ENCODE measurements at regions not wholly inside any gene's neighbourhood (a gene's known extent, or its start where the extent isn't known, plus 50 kb on each side); places are given as distances from the start of the nearest gene placed in this dataset.

GRCh38 chr1:81109038-81109437, 691.7 kb upstream of the ADGRL2 start:
- Mint-ChIP-seq H3K36me3 (ENCODE audit: insufficient read depth) (no peaks in the 10 kb centered on the region), H3K27ac (no peak overlapping the region), H3K9me3 (ENCODE audit: low read depth) (peaks cover 11% of the 10 kb centered on the region), H3K4me3 (ENCODE audit: low read depth) (no peak overlapping the region), H3K4me1 (ENCODE audit: low read depth) (no peaks in the 10 kb centered on the region), H3K27me3 (no peaks in the 10 kb centered on the region)
- DNase-seq (ENCODE audit: low spot score, unreplicated experiment), result no peak
- TF ChIP-seq CTCF (IDR thresholded peaks at IDR 0.05; ENCODE audit: unreplicated experiment), result no peak

GRCh38 chr1:81097860-81098259, 702.9 kb upstream of the ADGRL2 start:
- Mint-ChIP-seq H3K27me3 (no peaks in the 10 kb centered on the region), H3K27ac (no peak overlapping the region), H3K4me1 (ENCODE audit: low read depth) (no peaks in the 10 kb centered on the region), H3K9me3 (ENCODE audit: low read depth) (peaks cover 10% of the 10 kb centered on the region), H3K4me3 (ENCODE audit: low read depth) (no peak overlapping the region), H3K36me3 (ENCODE audit: insufficient read depth) (no peaks in the 10 kb centered on the region)
- TF ChIP-seq CTCF (IDR thresholded peaks at IDR 0.05; ENCODE audit: unreplicated experiment), result no peak
- no peak for DNase-seq (ENCODE audit: low spot score, unreplicated experiment)

- Mint-ChIP-seq H3K4me3 (ENCODE audit: low read depth) (no peak overlapping the region), H3K9me3 (ENCODE audit: low read depth) (peaks cover 3% of the 10 kb centered on the region), H3K27me3 (no peaks in the 10 kb centered on the region), H3K36me3 (ENCODE audit: insufficient read depth) (no peaks in the 10 kb centered on the region), H3K4me1 (ENCODE audit: low read depth) (peaks cover 10% of the 10 kb centered on the region), H3K27ac (no peak overlapping the region)
- DNase-seq (ENCODE audit: low spot score, unreplicated experiment), result no peak
- TF ChIP-seq CTCF (IDR thresholded peaks at IDR 0.05; ENCODE audit: unreplicated experiment), result no peak
Observed at GRCh38 chr1:81073580-81073979, 727.2 kb upstream of the ADGRL2 start.

GRCh38 chr1:81071969-81072753, 728.6 kb upstream of the ADGRL2 start:
- H3K27ac Mint-ChIP-seq, result no peak overlapping the region
- H3K27me3 Mint-ChIP-seq, result no peaks in the 10 kb centered on the region
- H3K36me3 Mint-ChIP-seq (ENCODE audit: insufficient read depth), result no peaks in the 10 kb centered on the region
- no peak for DNase-seq (ENCODE audit: low spot score, unreplicated experiment)
- peaks cover 10% of the 10 kb centered on the region for H3K4me1 Mint-ChIP-seq (ENCODE audit: low read depth)
- H3K9me3 Mint-ChIP-seq (ENCODE audit: low read depth), result no peaks in the 10 kb centered on the region
- H3K4me3 Mint-ChIP-seq (ENCODE audit: low read depth), result no peak overlapping the region
- TF ChIP-seq CTCF (IDR thresholded peaks at IDR 0.05; ENCODE audit: unreplicated experiment), result no peak

GRCh38 chr1:81071072-81071858, 729.5 kb upstream of the ADGRL2 start:
- no peaks in the 10 kb centered on the region for H3K27me3 Mint-ChIP-seq
- no peak overlapping the region for H3K27ac Mint-ChIP-seq
- TF ChIP-seq CTCF (IDR thresholded peaks at IDR 0.05; ENCODE audit: unreplicated experiment), result no peak
- peaks cover 10% of the 10 kb centered on the region for H3K4me1 Mint-ChIP-seq (ENCODE audit: low read depth)
- H3K9me3 Mint-ChIP-seq (ENCODE audit: low read depth), result no peaks in the 10 kb centered on the region
- no peak overlapping the region for H3K4me3 Mint-ChIP-seq (ENCODE audit: low read depth)
- no peak for DNase-seq (ENCODE audit: low spot score, unreplicated experiment)
- no peaks in the 10 kb centered on the region for H3K36me3 Mint-ChIP-seq (ENCODE audit: insufficient read depth)
